HG03575 (cell line): ENCODE measurements at regions not wholly inside any gene's neighbourhood (a gene's known extent, or its start where the extent isn't known, plus 50 kb on each side); places are given as distances from the start of the nearest gene placed in this dataset.

ENCODE experiments used
- ATAC-seq: cut with Tn5 transposase; IDR thresholded peaks from one replicate; pipeline ENCODE4 v1.9.1; 2021; ENCODE audit not compliant: unreplicated experiment, insufficient number of reproducible peaks, low FRiP score; ENCODE audit errors: extremely low read depth

DNA sequence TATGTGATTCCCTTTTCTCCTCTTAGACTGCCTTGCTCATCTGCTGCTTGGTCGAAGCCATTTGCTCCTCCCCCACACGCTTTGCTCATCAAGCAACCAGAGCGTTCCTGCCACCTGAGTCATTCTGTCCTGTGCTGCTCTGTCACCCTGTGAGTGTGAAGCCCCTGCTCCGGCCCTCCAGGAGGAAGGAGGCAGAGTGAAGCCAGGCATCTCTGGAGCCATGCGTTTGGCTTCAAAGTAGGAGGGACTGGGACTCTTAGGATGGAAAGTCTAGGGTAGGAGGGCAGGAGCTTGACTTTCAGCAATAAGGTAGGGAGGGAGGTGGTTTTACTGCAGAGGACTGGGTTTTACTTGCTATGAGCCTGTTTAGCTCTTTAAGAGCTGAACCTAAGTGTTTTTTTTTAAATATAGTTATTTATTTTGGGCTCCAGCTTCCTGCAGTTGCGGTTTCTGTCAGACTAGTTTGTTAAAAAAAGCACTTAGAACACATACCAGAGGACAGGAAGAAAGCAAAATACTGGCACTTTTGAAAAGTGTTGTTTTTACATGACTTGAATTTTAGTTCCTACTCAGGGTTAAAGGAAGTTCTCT lies 63.6 kb downstream of the SPINK2 start:
- ATAC-seq: peak; percentile 76

DNA sequence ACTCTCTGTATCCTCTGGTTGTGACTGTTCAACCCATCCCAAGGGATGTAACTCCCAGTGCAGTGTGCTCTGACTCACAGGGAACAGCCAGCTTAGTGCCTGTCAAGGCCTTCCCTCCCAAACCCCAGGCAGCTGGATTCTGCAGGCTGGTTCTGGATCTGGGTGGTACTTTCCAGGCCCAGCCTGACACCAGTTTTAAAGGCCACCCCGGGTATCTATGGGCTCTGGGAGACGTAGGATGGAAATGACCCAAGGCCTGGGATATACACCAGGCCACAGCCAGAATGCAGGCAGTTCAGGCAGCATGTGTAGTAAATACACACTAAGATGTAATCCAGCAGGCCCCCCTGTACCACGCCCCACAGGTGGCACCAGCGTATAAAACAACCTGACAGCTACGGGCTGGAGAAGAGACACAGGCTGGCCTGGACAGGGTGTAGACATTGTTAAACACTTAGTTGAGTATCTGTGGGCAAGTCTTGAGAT lies 64.2 kb downstream of the SPINK2 start:
- peak; percentile 16 for ATAC-seq

DNA sequence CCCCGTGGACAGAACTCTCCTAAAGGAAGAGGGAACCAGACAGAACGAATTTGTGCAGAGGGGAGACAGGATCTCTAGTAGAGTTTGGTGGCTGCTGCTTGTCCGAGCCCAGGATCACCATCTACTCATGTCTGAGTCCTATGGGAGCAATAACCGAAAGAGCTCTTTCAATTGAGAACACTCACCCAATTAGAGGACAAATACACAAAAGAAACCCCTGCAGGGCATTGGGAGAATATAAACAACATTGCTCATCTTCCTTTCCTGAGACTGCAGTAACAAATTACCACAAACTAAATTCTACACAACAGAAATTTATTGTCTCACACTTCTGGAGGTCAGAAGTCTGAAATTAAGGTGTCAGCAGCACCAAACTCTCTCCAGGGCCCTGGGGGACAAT lies 65.6 kb downstream of the SPINK2 start:
- no peak for ATAC-seq

- ATAC-seq: no peak
These were observed 68.5 kb downstream of the SPINK2 start for GRCh38 chr4:56752985-56753384.

DNA sequence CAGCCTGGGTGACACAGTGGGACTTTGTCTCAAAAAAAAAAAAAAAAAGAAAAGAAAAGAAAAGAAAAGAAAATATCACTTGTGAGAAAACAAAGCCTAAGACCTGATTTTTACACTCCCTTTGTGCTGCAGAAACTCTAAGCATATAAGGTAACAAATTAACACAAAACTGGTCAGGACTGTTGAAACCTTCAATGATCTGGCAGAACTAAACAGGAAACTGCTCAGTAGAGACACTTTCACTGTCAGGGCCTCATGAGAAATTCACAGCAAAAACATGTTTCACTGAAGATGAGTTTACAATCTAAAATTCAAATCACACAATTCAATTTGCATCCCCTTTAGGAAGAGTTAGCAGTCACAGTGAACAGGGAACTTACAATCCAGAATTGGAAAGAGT lies 69.1 kb upstream of the HOPX start:
- ATAC-seq: no peak

GRCh38 chr4:56748271-56748670 lies 67.2 kb upstream of the HOPX start:
- ATAC-seq: no peak

- ATAC-seq: no peak
These were observed 65.5 kb upstream of the HOPX start for GRCh38 chr4:56746639-56747038.

DNA sequence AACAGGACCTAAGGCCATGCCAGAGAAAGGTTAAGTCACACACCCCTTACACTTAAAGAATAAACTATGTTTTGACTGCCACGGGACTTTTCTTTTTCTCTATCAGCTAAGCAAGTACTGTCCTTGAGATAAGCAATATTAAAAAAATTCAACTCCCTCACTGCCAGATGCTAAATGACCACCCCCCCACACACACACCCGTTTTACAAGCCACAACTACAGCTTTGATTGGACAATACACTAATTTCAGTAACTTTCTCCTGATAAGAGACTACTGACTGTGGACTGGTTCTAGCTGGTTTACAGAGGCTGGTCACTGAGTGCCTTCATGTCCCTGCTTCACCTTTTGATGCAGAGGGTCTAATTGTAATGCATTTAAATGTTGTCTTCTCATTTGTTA lies 63.9 kb upstream of the HOPX start:
- no peak for ATAC-seq

GRCh38 chr4:56744030-56744429 lies 62.9 kb upstream of the HOPX start:
- ATAC-seq: no peak

DNA sequence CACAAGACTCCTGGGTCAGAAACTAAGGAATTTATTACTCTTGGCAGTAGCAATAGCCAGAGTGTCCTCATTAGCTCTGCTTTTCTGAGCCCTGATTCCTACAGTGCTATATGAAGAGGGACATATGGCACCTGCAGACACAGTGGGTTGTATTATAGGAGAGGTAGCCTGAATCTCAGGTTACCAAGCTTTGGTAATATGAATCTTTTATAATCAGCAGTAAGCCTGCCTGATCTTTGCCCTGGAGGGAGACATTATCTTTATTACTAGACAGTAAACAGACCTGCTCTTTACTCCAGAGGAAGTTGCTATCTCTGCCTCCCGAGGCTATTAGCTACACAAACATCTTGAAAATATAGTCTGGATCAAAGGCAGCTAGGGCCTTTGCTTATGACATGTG lies 62.5 kb upstream of the HOPX start:
- ATAC-seq: no peak

DNA sequence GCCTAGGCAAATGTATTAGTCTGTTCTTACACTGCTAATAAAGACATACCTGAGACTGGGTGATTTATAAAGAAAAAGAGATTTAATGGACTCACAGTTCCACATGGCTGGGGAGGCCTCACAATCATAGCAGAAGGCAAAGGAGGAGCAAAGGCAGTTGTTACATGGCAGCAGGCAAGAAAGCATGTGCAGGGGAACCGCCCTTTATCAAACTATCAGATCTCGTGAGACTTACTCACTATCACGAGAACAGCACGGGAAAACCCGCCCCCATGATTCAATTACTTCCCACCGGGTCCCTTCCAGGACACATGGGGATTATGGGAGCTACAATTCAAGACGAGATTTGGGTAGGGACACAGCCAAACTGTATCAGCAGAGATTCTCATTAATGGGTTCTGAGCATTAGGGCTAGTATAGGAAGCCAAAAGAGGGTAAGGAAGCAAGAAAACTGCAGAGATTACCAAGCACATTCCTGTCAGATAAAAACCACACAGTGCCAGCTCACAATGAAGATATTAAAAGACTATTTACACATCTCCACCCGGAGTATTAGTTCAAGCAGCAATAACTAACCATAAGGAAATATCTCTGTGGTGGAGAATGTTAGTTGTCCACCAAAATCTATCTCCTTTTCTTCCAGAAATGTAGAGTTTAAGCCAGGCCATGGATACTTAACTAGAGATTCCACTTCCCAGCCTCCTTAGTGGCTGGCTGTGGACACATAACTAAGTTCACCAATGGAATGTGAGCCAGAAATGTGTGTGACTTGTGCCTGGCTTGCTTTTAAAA lies 61.2 kb upstream of the HOPX start:
- no peak for ATAC-seq

GRCh38 chr4:56741595-56741994 lies 60.5 kb upstream of the HOPX start:
- ATAC-seq: no peak

DNA sequence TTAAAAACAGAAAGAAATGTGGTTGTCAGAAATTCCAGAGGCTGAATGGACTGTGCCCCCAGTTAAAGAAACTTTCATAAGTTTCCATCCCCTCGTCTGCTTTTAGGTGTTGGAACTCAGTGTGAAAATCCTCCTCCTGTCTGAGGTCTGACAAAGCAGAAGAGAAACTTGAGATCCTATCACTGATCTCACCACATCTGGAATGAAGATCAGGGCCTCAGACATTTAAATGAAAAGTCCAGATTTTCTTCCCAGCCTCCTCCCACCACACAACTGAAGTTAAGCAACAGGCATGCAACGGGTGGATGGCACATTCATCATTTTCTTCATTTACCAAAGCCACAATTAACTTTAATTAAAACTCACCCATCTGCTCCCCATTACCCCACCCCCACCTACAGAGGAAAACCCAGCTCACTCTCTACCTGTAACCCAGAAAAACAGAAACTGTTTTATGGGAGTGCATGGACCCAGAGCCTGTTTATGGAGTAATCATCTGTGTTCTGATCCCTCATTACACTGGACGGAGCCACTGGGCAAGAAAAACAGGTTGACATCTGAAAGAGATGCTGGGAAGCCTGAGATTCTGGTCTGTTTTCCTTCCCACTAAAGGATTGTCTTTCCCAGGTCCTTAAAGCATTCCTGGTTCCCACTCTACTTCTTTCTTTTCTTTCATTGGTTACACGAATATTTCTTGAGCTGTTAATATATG lies 58.1 kb upstream of the HOPX start:
- ATAC-seq: no peak

GRCh38 chr4:56737666-56738065 lies 56.6 kb upstream of the HOPX start:
- no peak for ATAC-seq

DNA sequence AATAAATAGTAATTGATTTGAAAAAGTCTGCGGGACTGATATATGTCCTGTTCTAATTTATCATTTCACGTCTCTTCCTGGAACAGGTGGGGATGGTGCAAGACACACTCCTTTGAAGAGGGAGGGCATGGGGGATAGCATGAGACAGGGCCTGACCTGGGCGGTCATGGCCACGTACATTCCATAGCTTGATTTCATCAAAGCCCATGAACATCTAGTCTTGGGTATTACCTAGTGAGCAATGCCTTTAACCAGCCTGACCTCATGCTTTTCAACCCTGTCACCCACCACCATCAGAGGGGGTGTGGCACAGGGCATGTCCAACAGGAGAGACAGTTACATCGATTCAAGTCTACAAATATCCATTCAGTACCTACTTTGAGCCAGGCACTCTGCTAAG lies 52.3 kb upstream of the HOPX start:
- ATAC-seq: no peak

DNA sequence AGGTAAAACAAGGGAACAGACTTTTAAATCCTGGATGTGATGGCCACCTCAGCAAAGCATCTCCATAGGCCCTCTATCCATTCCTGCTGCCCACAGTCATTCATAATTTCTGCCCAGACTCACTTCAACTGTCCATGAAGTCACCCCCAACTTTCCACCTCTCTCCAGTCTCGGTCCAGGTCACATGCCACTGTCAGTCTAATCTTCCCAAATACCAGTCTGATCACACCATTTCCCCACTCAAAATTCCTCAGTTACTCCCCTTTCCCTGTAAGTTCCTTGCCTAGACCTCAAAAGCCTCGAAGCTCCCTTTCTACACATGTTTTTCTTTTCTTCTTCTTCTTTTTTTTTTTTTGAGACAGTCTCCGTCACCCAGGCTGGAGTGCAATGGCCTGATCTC lies 51.2 kb upstream of the HOPX start:
- ATAC-seq: no peak

DNA sequence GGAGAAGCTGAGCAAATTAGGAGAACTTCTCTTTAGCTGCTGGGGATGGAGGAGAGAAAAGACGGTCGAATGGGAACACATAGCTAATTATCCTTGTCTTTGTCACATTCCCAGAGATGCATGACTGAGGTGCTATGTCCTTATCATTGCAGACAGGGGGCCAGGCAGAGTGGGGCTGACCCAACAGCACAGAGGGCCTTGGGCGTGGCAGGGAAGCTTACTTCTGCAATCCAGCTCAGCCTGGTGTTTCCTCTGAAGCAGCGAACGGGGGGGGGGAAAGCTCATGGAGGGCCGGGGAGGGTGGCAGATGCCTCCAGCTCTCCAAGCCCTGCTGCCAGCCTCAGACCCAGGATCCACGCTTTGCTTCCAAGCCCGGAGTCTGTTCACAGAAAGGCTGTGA lies 50.8 kb upstream of the HOPX start:
- no peak for ATAC-seq
